HG03159 (cell line): ENCODE measurements at regions not wholly inside any gene's neighbourhood (a gene's known extent, or its start where the extent isn't known, plus 50 kb on each side); places are given as distances from the start of the nearest gene placed in this dataset.
A peak's percentile ranks its signal among the peaks of the same experiment; 100 is the strongest.

ENCODE experiments used
- ATAC-seq: cut with Tn5 transposase; IDR thresholded peaks from one replicate; pipeline ENCODE4 v1.9.1; 2021; ENCODE audit warnings: mild to moderate bottlenecking, moderate library complexity; ENCODE audit not compliant: unreplicated experiment

DNA sequence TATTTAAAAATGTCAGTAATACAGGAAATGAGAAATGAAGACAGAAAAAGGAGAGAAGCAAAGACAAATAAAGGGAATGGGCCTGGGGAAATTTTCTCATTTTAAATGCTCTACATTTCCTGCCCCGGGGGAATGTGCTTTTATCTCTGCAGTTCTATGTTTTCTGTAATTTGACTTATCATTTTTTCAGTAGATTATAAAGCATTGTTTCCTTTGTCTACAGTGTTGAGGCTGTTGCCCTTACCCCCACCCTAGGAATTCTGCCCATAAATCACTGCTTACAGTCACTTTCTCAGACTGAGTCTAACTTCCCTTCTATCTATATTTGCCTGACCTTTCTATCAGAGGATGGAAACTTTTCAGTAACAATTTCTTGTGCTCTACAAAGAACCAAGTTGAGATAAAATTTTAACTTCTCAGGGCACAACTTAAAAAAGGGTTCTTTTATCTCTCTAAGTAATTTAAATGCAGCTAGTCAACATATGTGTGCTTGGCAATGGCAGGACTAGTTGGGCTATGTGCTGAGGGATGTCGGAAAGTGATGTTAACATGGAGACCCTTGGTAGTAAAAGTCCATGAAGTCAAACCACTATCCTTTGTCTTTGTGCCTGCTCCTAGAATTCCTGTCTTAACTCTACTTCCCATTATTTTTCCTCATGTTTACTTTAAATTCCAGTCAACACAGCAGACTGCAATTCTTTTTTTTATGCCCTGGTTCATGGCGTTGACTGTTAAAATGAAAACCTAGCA, 146.5 kb upstream of the MMADHC start:
- ATAC-seq, result no peak

DNA sequence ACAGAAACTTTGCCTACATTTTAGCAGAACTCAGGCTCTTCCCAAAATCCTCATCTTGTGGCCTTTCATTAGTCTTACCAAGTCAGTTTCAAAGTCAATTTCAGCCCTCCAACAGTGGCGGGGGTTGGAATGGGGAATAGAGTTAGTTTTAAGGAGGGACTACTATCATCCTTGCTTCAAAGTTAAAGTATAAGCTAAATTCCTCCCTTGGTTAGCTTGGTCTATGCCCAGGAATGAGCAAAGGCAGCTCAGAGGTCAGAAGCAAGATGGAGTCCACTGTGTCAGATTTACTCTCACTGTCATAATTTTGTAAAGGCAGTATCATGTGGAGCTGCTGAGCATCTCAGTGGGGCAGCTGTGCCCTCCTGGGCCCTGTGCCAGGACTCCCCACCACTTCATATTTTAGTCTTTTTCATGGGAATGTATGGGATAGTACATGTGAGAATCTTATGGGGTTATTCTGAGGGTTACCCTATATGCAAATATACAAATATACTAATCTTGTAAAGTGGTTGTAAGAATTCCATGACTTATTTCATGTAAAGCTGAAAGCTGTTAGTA, 145.2 kb upstream of the MMADHC start:
- ATAC-seq, result no peak

DNA sequence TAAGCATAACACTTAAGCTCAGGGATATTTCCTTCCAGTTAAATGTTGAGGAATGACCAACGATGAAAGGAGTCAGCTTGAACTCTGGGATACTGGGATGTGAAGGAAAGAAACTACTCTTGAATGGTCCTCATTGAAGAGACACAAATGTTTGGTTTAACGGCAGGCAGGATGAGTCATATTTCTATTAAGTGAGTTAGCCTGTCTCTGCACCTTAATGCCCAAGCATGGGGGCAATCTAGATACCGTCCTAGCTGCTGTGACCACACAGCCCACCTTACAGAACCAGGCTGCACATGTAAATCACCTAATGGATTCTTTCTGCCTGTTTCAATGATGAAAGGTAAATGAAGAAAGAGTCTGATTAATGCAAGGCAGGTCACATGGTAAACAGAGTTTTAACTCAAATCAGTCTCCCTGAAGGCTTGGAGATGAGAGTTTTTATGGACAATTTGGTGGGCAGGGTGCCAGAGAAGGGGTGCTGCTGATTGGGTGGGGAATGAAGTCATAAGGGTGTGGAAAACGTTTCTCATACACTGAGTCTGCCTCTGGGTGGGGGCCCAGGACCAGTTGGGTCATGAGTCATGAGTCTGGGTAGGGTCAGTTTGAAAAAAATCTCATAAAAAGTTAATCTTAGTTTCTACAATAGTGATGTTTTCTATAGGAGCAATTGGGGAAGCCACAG, 144.6 kb upstream of the MMADHC start:
- ATAC-seq, result no peak

DNA sequence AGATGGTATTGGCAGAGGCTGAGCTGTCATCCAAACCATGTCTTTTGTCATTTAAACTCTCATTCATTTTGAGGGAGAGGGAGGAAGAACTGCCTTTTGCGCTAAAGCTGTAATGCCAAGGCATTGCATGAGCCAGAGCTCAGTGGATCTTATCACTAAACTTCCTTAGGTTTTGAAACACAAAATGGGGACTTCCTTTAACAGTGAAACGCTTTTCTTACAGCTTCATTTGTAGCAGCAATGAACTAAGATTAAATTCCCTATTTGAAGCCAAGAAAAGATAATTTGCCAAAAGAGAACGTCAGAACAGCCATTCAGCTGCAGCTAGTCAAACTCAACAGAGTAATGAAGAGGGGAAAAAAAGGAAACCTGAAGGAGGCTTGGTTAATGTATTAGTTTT, 143.5 kb upstream of the MMADHC start:
- no peak for ATAC-seq

DNA sequence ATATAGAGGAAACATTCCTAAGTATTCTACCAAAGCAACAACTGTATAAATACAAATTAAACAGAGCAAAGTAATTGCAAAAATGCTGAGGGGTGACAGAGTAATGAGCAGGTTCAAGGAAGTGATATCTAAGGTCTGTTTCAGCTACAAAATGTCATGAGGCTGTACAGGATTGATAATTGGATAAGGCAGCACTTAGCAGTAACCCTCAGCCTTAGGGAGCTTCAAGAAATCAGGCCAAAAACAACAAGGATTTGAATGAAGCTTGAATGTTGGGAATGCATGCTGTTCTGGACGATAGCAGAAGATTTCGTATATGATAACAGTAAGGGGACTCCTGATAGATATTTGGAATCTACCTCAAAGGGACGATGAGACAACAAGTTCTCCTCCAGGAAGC, 142.0 kb upstream of the MMADHC start:
- no peak for ATAC-seq

DNA sequence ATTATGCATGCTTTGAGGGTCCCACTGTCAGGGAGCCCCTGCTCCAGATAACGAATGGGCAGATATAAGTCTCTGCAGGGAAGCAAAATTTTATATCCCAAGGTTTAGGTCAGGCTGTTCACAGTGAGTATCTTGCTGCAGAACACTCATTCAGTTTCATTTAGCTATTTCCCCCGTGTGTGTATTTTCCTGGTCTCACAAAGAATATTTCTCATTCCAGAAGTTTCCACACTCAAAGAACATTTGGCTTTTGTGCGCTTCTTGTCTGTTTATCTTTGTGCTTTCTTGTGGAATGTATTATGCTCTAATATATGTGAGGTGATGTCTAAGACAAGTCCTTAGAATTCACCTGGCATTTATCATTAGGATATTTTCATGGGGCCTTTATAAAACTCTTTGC, 140.4 kb upstream of the MMADHC start:
- no peak for ATAC-seq

DNA sequence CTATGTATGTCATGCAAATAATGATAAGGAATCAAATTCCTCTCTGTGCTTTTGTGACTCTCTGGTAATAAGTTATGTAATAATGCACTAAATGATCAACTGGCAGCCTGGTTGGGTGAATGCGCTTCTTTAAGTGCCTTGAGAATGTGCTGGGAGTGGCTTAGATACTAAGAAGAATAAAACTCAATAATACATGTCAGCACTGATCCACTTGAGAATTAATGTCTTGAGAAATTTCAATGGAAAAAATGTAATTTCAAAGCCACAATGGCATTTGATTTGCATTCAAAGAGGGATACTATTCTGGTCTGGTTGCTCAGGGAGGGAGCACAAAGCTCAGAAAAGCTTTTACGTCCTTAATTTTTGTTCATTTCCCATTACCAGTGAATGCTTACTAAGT, 137.7 kb upstream of the MMADHC start:
- ATAC-seq, result no peak

DNA sequence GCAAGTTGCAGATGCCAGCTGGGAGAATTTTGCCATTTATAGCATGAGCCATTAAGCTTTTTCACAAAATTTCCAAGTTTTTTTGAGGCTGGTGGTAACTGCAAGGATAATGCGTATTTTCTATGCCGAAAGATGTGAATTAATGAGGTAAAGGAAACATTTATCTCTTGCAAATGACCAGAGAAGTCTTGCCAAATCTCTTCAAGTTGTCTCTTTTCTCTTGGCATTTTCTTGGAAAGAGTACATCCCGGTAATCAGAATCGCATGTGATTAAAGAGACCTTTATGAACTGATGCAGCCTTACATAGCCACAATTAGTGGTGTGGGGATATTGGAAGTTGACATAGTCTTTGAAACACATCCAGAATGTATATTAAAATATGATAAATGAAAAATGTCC, 136.5 kb upstream of the MMADHC start:
- ATAC-seq, result no peak

DNA sequence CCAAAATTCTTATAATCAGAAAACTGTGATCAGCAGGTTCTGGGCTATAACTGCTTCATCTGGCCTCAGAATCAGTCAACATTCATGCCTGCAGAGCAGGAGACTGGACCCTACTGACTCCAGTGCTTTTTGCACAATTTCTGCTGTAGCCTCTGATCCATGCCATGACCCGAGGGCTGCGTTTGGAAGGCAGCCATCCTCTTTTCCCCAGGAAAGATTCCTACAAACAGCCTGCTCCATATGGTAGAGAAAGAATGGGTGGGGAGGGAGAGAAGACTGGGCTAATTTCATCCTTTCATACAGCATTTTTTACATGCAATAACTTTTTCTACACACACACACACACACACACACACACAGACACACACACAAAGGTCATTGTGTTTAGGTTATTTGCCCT, 133.0 kb upstream of the MMADHC start:
- no peak for ATAC-seq

DNA sequence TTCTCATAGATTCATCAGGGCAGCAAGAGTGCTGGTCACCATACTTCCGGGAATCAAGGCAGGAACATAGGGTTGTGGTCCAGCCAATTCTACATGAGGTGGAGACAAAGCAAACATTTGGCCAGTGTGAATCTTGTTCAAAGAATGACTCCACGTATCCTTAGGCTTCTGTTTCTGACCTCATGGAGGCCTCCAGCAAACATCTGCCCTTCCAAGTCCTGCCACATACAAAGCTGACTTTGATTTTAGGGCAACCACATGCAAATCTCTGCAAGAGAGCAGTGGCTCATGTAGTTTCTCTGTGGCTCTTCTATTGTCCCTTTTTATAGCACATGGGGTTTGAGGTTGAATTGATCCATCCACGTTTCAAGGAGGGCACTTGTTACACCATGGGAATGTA, 132.1 kb upstream of the MMADHC start:
- no peak for ATAC-seq

DNA sequence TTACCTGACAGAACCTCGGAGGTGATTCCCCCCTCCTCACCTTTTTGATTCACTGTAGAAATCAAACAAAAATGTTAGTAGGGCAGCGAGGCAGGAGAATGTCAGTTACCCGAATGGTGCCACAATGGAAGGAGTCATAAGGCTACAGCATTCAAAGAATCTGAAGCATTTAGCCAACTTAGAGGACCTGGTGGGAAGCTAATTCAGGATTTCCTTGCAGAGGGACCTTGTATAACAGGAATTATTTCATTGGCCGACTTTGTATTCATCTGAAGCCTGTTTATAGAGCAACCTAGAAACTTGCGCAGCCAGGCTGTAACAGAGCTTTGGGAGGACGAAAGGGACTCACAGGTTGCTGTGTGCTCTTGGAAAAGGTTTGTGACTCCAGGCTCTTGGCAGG, 129.1 kb upstream of the MMADHC start:
- no peak for ATAC-seq

DNA sequence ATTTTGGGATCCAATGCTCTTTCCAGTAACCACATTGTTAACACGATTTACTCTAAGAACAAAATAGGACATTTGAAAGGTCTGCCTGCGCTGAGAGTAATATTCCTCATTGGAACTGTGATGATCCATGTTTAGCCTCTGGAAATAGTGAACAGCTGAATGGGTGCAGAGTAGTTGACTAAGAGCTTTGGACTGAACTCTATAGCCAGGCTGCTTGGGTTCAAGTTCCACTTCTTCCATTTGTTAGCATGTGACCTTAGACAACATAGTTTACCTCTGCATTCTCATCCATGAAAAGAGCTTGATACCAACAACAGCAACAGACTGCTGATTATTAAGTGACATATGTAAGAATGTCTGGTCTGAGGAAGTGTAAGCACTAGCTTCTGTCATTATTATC, 128.3 kb upstream of the MMADHC start:
- ATAC-seq, result no peak

DNA sequence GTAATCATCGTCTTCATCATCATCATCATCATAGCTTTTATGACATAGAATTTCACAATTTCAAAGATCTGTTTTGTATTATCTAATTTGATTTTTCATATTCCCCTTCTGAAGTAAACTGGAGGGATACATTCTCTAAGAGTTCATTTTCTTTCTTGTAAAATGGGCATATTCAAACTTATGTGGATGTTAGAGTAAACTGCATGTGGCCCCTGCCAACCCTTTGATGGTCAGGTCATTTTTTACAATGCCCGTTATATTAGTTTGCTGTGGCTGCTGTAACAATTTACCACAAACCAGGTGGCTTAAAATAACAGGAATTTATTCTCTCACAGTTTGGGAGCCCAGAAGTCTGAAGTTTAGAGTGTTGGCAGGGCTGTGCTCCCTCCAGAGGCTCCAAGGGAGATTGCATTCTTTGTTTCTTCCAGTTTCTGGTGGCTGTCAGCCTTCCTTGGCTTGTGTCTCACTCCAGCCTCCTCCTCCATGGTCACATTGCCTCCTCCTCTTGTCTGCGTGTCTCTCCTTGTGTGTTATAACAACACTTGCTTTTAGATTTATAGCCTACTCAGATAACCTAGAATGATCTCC, 127.5 kb upstream of the MMADHC start:
- peak; percentile 80 for ATAC-seq

DNA sequence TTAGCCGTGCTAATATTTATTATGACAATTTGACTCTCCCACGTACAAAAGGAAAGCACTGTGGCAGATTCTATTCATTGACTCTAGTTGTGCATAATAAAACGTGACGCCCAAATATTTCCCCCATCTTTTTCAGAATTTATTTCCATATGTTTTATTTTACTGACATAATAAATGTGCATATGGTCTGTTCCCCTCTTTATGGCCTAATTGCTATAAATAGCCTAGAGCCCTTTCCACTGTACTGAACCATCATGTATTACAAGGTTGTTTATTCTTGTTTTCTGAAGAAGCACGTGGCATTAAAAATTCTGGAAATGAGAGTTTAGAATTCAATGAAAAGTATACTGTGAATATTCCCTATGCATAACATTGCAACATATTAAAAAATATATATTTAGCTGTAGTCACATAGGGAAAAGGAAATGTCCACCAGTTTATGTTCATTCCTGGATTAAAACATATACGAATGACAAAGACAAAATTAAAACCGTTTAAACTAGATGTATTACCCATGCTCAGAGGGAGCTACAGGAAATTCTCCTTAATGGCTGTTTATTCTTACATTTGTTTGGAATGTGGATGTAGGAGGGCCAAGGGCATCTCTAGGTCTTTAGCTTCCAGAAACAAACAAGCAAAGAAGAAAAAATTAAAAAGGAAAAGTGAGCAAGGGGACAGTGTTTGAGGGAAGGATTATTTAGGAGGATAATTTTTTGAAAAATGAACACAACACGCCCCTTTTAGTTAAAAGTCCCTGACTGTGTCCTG, 122.1 kb upstream of the MMADHC start:
- no peak for ATAC-seq

DNA sequence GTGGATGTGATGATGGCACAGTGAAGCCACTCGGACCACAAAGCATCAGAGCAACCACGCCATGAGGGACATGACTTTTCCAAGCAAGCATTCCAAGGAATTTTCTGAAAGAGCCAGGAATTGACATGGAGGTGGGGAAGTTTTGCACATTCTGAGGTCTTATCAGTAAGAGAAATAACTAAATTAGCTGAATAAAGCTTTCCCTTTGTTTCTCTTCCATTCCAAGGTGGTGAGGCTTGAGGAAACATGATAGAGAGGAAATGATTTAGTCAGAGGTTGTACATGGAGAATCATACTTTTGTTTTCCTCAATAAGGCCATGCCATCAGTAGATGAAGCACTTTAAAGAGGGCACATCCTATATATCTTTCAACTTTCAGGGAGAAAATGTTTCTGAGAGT, 115.7 kb upstream of the MMADHC start:
- no peak for ATAC-seq

DNA sequence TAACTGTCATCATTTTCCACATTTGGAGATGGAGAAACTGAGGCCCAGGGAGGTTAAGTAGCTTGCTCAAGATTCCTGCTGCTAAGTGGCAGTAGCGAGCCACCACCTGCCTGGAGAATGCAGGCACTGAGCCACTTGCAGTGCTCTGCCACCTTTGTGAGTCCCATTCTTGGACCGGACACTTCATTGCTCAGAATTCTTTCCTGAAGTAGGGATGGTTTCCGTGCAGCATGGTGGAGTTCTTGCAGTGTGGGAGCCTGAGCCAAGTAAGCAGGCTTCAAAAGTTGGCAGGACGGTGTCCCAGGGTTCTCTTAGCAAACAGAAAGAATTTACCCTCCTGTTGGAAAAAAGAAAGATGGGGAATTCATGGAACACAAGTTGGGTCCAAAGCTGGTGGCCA, 115.0 kb upstream of the MMADHC start:
- no peak for ATAC-seq

DNA sequence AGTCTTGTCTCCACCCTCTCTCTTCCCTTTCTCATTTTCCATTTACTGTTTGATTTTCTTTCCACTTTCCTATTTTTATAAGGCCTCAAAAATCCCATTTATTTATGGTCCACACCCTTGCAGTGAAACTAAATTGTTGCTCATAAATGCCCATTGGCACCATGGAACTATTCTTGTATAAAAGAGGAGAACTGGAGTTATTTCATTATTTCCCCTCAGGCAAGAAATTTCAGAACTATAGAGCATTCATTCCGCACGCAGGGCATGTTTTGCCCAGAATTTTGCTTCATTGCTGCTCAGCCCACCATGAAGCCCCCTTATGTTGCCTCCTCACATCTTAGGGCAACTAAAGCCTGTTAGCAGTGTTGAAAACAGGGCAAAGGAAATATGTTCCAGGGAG, 113.7 kb upstream of the MMADHC start:
- ATAC-seq, result no peak

DNA sequence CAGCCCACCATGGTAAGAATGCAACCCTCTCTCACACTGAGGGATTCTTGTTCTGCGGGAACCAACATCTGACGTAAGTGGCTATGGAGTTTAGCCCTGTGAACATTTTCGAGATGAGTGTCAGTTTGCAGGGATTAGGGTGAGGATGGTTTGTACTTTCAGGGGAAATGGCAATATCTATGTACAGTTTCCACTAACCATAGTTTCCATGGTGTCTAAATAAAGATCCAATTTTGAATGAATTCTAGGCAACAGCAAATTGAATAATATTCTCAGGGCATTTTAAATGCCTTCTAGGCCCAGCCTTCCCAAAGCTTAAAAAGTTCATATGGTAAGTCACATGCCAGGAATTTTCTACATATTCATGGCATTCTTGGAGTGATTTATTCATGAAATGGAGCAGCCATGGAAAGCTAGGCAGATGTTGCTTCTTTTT, 105.4 kb upstream of the MMADHC start:
- no peak for ATAC-seq

DNA sequence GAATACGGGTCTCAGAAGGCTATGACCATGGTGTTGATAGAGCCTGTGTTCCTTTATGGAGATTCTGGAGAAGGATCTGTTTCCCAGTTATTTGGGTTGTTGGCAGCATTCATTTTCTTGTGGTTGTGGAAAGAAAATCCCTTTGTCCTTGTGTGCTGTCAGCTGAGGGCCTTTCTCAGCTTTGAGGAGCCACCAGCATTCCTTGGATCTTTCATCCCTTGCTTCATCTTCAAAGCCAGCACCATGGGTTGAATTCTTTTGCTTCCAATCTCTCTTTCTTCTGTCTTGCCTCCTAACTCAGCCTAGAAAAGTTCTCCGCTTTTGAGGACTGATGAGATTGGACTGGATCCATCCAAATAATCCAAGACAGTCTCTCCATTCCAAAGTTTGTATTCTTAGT, 103.2 kb upstream of the MMADHC start:
- ATAC-seq, result no peak

DNA sequence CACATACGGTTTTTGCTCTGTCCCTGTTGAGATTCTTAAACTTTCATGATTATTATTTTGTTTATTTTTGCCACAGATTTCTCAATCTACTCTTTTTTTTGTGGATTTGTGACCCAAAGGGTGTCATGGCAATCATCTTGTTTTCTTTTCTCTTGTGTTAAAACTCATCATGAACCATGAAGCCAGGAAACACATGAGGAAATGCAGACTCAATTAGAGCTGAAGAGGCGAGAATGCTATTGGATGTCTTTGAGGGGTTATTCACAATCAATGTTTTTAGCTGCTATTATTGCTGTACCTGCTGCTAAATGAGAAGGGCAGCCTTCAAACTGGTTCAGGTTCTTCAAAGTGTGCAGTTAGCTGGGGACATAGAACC, 99.5 kb upstream of the MMADHC start:
- no peak for ATAC-seq
